ENCODE measurements at regions not wholly inside any gene's neighbourhood (a gene's known extent, or its start where the extent isn't known, plus 50 kb on each side); places are given as distances from the start of the nearest gene placed in this dataset.

GRCh38 chr4:64880557-64880956 lies 471.3 kb upstream of the TECRL start:
- Histone ChIP-seq H3K4me3 (ENCODE audit: insufficient read depth, low read depth, low read length) (no peak overlapping the region), H3K4me1 (ENCODE audit: control insufficient read depth, insufficient read depth, low read length) (no peaks in the 10 kb centered on the region), H3K9me3 (ENCODE audit: control insufficient read depth, insufficient read depth, low read length) (peaks cover 5% of the 10 kb centered on the region; the same call in 1 of the 2 replicates), H3K18ac (ENCODE audit: low read depth, low read length) (no peak overlapping the region), H3K23ac (ENCODE audit: low read depth, low read length) (no peak overlapping the region), H2BK15ac (ENCODE audit: low read depth, low read length) (no peak overlapping the region), H2AK5ac (ENCODE audit: low read depth, low read length) (no peak overlapping the region), H2AFZ (replicated peaks; ENCODE audit: low read length, poor library complexity) (no peak overlapping the region), H3K56ac (ENCODE audit: extremely low read depth, insufficient read depth, low read length) (no peak overlapping the region), H2BK120ac (ENCODE audit: low read depth, low read length) (no peak overlapping the region), H3K27me3 (ENCODE audit: control insufficient read depth, insufficient read depth, low read length) (no peaks in the 10 kb centered on the region), H4K20me1 (ENCODE audit: insufficient read depth, low read length) (no peaks in the 10 kb centered on the region), H3K9me1 (ENCODE audit: insufficient read depth, low read length) (no peaks in the 10 kb centered on the region), H3K4ac (ENCODE audit: low read depth, low read length) (no peak overlapping the region), H3K9ac (ENCODE audit: low read depth, low read length) (no peak overlapping the region), H4K91ac (ENCODE audit: insufficient read depth, low read depth, low read length) (no peak overlapping the region), H3K14ac (replicated peaks; ENCODE audit: low read depth, low read length) (no peak overlapping the region), H3K36me3 (ENCODE audit: control insufficient read depth, insufficient read depth, low read length) (no peaks in the 10 kb centered on the region), H2AK9ac (replicated peaks; ENCODE audit: low read depth, low read length, poor library complexity) (no peak overlapping the region), H2BK5ac (ENCODE audit: low read depth, low read length, poor library complexity, severe bottlenecking) (no peak overlapping the region), H4K8ac (ENCODE audit: low read depth in 2 of 2, low read length in 2 of 2) (no peak overlapping the region), H4K5ac (ENCODE audit: low read depth, low read length) (no peak overlapping the region), H3K79me1 (ENCODE audit: low read depth in 1 of 2, low read length in 2 of 2) (no peaks in the 10 kb centered on the region), H3K27ac (ENCODE audit: insufficient read depth, low read length) (no peak overlapping the region), H3K4me2 (ENCODE audit: low read depth, low read length) (no peak overlapping the region), H2BK20ac (ENCODE audit: low read depth, low read length) (no peak overlapping the region)
- no peak for DNase-seq
- intact Hi-C loops (cut with micrococcal nuclease): no loop called here
- ChIA-PET CTCF (no interaction called here), POLR2A (ENCODE audit: unreplicated experiment) (no interaction called here)
- TF ChIP-seq ELK1 (IDR thresholded peaks at IDR 0.05; ENCODE audit: borderline replicate concordance, low read depth, low read length): no peak
- TF ChIP-seq POLR2A (IDR thresholded peaks at IDR 0.05; ENCODE audit: low read depth, low read length): no peak
- TF ChIP-seq MAZ (IDR thresholded peaks at IDR 0.05; ENCODE audit: borderline replicate concordance, low read depth, low read length): no peak
- no peak for TF ChIP-seq CEBPB (IDR thresholded peaks at IDR 0.05; ENCODE audit: low read depth, low read length)
- no peak for TF ChIP-seq NFE2L2 (IDR thresholded peaks at IDR 0.05; ENCODE audit: low read depth, low read length)
- no peak for TF ChIP-seq BHLHE40 (IDR thresholded peaks at IDR 0.05; ENCODE audit: low read depth, low read length)
- ATAC-seq (ENCODE audit: low read depth): no peak
- BruUV-seq (replicated peaks): no TSS peak
- 90% methylated on average over 2 of the region's 12 CpGs; no CpG with 5 or more reads in 1 of the 2 experiments for WGBS, 2 experiments (ENCODE audit: extremely low coverage in 2 of 2, insufficient read length in 1 of 2)
- in situ Hi-C loops (cut with MboI; ENCODE audit: low sequenced_read_pairs): no loop called here
- dilution Hi-C loops (cut with HindIII; ENCODE audit: low sequenced_read_pairs, unreplicated experiment): no loop called here

Measured in IMR-90 (cell line).